CD4-positive, alpha-beta T cell (primary cell): ENCODE measurements at regions not wholly inside any gene's neighbourhood (a gene's known extent, or its start where the extent isn't known, plus 50 kb on each side); places are given as distances from the start of the nearest gene placed in this dataset.

Experiments used
- ATAC-seq: fragments of 200-7000 bp; cut with Tn5 transposase; one replicate; pipeline ENCODE4 v1.10.0; 2022; ENCODE audit warnings: mild to moderate bottlenecking; ENCODE audit not compliant: poor library complexity
- CTCF ChIA-PET: fragments of 350-600 bp; sonication (Branson Sonifier 250); formaldehyde crosslinking; loops from one replicate; lab custom pipeline; 2021; ENCODE audit warnings: antibody characterized with exemption, inconsistent platforms; lab: Charles Lee
- POLR2A ChIA-PET: fragments of 350-600 bp; sonication (Branson Sonifier 250); formaldehyde crosslinking; loops from one replicate; lab custom pipeline; 2021; ENCODE audit warnings: antibody characterized with exemption, inconsistent platforms; lab: Charles Lee
- DNase-seq, 14 experiments: peaks; one replicate each; pipeline ENCODE4 v3.0.0-alpha.2; 2013 to 2020; ENCODE audit warnings: mixed read lengths in 2 of 14
- H3K27ac ChIP-seq, 2 donors: one replicate each; pipeline versions ENCODE4 v1.5.1 to v1.7.0; 2013; ENCODE audit warnings: low read length in 2 of 2, low read depth in 1 of 2, mild to moderate bottlenecking in 1 of 2
- H3K27me3 ChIP-seq, 2 experiments: 1 replicate in 1 of 2; 2 replicates in 1 of 2; pipeline versions ENCODE4 v1.6.1 to v1.7.0; 2013; ENCODE audit warnings: low read length in 2 of 2, control low read depth in 1 of 2, mild to moderate bottlenecking in 1 of 2, moderate library complexity in 1 of 2; ENCODE audit not compliant: insufficient read depth in 2 of 2, control insufficient read depth in 1 of 2
- H3K36me3 ChIP-seq: one replicate; pipeline ENCODE4 v1.6.1; 2013; ENCODE audit warnings: low read length, control low read depth; ENCODE audit not compliant: insufficient read depth
- H3K4me1 ChIP-seq: one replicate; pipeline ENCODE4 v1.6.1; 2013; ENCODE audit warnings: low read length, control low read depth; ENCODE audit not compliant: insufficient read depth
- H3K4me3 ChIP-seq: one replicate; pipeline ENCODE4 v1.5.1; 2013; ENCODE audit warnings: mild to moderate bottlenecking, low read length, moderate library complexity
- H3K9me3 ChIP-seq, 2 experiments: 1 replicate in 1 of 2; 2 replicates in 1 of 2; pipeline versions ENCODE4 v1.6.1 to v1.7.0; 2013; ENCODE audit warnings: low read length in 2 of 2, mild to moderate bottlenecking in 2 of 2, control low read depth in 1 of 2, moderate library complexity in 1 of 2; ENCODE audit not compliant: control insufficient read depth in 1 of 2, insufficient read depth in 1 of 2
- H3K27ac Mint-ChIP-seq: one replicate; pipeline ENCODE4 v1.8.0; 2020; ENCODE audit warnings: mixed read lengths
- H3K27me3 Mint-ChIP-seq: one replicate; pipeline ENCODE4 v1.8.0; 2021; ENCODE audit warnings: mixed read lengths
- H3K36me3 Mint-ChIP-seq: one replicate; pipeline ENCODE4 v1.8.0; 2021; ENCODE audit warnings: low read depth, mixed read lengths
- H3K4me1 Mint-ChIP-seq: one replicate; pipeline ENCODE4 v1.8.0; 2021; ENCODE audit warnings: low read depth, mixed read lengths
- H3K4me3 Mint-ChIP-seq: one replicate; pipeline ENCODE4 v1.8.0; 2020; ENCODE audit warnings: mild to moderate bottlenecking, mixed read lengths
- H3K9me3 Mint-ChIP-seq: one replicate; pipeline ENCODE4 v1.8.0; 2020; ENCODE audit warnings: mixed read lengths
- intact Hi-C, 2 experiments: fragments of 100-400 bp; cut with DNase I in 1 of 2; cut with micrococcal nuclease in 1 of 2; formaldehyde crosslinking; loops; one replicate each; pipeline versions ENCODE4 v1.15.1 to v1.9.0; 2023 to 2025; cut with DNase I, micrococcal nuclease
- TF ChIP-seq, protein P1 (sequence below): fragments of 200-600 bp; IDR thresholded peaks from one replicate; pipeline ENCODE4 v1.8.0; 2022; ENCODE audit warnings: antibody characterized with exemption, mild to moderate bottlenecking

DNA sequence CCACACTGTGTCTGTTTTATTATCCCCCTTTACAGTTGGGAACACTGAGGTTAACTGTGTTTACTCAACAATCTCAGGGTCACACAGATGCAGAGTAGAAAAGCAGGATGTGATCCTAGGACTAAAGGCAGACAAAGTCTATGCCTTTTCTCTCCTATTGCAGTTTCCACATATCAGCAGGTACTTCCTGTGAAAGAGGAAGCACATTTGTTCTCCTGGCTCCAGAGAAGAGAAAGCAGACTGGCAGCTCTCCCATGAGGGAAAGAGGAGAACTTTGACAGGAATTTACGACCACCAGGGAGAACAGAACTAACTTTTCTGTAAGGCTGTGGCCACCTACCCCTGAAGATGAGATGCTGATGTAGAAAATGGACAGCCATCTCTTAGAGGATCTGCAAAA lies 84.2 kb upstream of the TNC start:
- TF ChIP-seq, protein P1, sequence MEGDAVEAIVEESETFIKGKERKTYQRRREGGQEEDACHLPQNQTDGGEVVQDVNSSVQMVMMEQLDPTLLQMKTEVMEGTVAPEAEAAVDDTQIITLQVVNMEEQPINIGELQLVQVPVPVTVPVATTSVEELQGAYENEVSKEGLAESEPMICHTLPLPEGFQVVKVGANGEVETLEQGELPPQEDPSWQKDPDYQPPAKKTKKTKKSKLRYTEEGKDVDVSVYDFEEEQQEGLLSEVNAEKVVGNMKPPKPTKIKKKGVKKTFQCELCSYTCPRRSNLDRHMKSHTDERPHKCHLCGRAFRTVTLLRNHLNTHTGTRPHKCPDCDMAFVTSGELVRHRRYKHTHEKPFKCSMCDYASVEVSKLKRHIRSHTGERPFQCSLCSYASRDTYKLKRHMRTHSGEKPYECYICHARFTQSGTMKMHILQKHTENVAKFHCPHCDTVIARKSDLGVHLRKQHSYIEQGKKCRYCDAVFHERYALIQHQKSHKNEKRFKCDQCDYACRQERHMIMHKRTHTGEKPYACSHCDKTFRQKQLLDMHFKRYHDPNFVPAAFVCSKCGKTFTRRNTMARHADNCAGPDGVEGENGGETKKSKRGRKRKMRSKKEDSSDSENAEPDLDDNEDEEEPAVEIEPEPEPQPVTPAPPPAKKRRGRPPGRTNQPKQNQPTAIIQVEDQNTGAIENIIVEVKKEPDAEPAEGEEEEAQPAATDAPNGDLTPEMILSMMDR, result no peak
- Mint-ChIP-seq H3K4me3 (no peak overlapping the region), H3K27me3 (peaks cover 59% of the 10 kb centered on the region), H3K36me3 (no peaks in the 10 kb centered on the region), H3K9me3 (no peaks in the 10 kb centered on the region), H3K27ac (no peak overlapping the region), H3K4me1 (no peaks in the 10 kb centered on the region)
- ChIA-PET POLR2A (no interaction called here), CTCF (no interaction called here)
- H3K4me3 ChIP-seq, result no peak overlapping the region
- intact Hi-C loops, result no loop called here
- no peak for ATAC-seq
- peaks cover 5 to 16% of the 10 kb centered on the region in 2 experiments for H3K27me3 ChIP-seq
- no peaks in the 10 kb centered on the region for H3K36me3 ChIP-seq
- DNase-seq, result no peak
- no peak overlapping the region for H3K27ac ChIP-seq
- no peaks in the 10 kb centered on the region for H3K4me1 ChIP-seq
- H3K9me3 ChIP-seq, result no peaks in the 10 kb centered on the region

DNA sequence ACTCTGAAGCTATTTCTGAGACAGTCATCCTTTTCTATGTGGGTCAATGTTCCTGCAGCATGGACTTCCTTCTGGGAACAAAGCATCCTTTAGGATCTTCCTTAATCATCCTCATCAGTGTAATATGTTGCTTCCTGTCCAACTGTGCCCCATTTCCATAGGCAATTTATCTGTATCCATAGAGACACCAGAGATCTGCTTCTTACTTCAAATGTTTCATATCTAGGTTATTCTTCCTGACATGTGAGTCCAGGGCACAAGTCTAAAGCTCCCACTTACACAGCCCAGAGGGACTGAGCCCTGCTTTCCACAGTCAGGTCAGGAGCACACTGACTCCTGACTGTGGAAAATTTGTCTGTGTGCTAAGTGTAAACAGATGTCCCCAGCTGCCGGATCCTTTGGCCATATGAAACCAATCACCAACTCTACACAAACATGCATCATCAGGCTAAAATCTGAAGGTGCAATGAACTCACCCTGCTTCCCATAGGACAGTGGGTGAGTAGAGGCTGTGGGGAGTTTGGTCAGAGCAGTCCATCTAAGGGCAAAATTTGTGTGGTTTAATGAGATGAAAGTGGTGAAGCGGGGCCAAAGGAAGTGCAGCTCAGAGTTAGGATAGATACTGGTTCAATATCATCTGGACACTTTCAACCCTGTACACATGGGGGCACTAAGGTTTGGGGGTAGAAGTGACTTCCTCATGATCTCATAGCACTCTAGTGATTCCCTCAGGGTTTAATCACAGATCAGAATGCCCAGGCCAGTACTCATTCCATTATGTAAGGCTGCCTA lies 85.2 kb upstream of the TNC start:
- no peak overlapping the region for H3K4me3 Mint-ChIP-seq
- no peaks in the 10 kb centered on the region for H3K9me3 ChIP-seq
- intact Hi-C loops, result no loop called here
- H3K9me3 Mint-ChIP-seq, result no peaks in the 10 kb centered on the region
- H3K4me1 ChIP-seq, result no peaks in the 10 kb centered on the region
- no peak for DNase-seq
- H3K4me1 Mint-ChIP-seq, result no peaks in the 10 kb centered on the region
- H3K27ac Mint-ChIP-seq, result no peak overlapping the region
- no peak overlapping the region for H3K27ac ChIP-seq
- peaks cover 57% of the 10 kb centered on the region for H3K27me3 Mint-ChIP-seq
- TF ChIP-seq, protein P1, result no peak
- H3K27me3 ChIP-seq, result peaks cover 10 to 13% of the 10 kb centered on the region in 2 experiments
- no peak overlapping the region for H3K4me3 ChIP-seq
- no peaks in the 10 kb centered on the region for H3K36me3 Mint-ChIP-seq
- ChIA-PET CTCF (no interaction called here), POLR2A (no interaction called here)
- no peaks in the 10 kb centered on the region for H3K36me3 ChIP-seq
- ATAC-seq, result no peak

DNA sequence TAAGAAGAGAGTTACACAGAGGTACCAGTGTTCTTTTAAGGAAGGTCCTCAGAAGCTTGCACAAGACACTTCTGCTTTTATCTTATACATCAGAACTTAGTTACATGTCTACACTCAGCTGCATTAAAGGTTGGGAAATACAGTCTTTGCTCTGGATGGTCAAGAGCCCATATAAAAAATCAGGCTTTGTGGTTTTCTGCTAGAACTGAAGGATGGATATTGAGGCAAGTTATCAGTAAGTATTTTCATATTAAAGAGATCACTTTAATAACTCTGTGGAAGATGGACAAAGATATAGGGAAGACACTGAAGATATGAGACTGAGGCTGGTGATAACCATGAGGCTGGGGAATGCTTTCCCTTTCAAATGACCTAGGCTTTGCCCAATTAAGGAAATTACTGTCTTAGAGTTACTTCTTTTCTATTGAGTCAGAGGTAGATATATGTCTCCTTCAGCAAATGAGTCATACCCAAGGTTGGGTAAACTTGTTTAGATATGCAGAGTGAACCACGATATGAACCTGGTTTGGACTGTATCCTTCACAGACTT lies 87.0 kb upstream of the TNC start:
- no peak for ATAC-seq

More for the DNA sequence above, 87.0 kb upstream of the TNC start:
- H3K27ac Mint-ChIP-seq, result no peak overlapping the region
- Histone ChIP-seq H3K9me3 (no peaks in the 10 kb centered on the region), H3K27me3 (peaks cover 16% of the 10 kb centered on the region in 2 experiments), H3K4me3 (no peak overlapping the region), H3K36me3 (no peaks in the 10 kb centered on the region), H3K4me1 (no peaks in the 10 kb centered on the region), H3K27ac (no peak overlapping the region)
- peaks cover 53% of the 10 kb centered on the region for H3K27me3 Mint-ChIP-seq
- no peak for DNase-seq
- intact Hi-C loops, result no loop called here
- ChIA-PET CTCF (no interaction called here), POLR2A (no interaction called here)
- TF ChIP-seq, protein P1, result no peak
- H3K4me1 Mint-ChIP-seq, result no peaks in the 10 kb centered on the region
- H3K36me3 Mint-ChIP-seq, result no peaks in the 10 kb centered on the region
- H3K4me3 Mint-ChIP-seq, result no peak overlapping the region
- H3K9me3 Mint-ChIP-seq, result no peaks in the 10 kb centered on the region
